Gastrocnemius medialis (tissue), 4 donors: ENCODE measurements at regions not wholly inside any gene's neighbourhood (a gene's known extent, or its start where the extent isn't known, plus 50 kb on each side); places are given as distances from the start of the nearest gene placed in this dataset.

Source experiments
- ATAC-seq, 2 donors: fragments of 150-250 bp; one replicate each; pipeline ENCODE4 v1.9.1; 2016
- DNase-seq, 2 donors: peaks; one replicate each; pipeline ENCODE4 v3.0.0-alpha.2; 2019
- H3K27ac ChIP-seq, 4 donors: fragments of 200-600 bp; sonication (generic); 1 replicate in 1 of 4; 2 replicates in 3 of 4; pipeline ENCODE4 v1.5.1; 2016 to 2018; ENCODE audit warnings: mild to moderate bottlenecking in 2 of 4, moderate library complexity in 1 of 4
- H3K27me3 ChIP-seq, 3 donors: fragments of 200-600 bp; sonication (generic) in 2 of 3; 1 replicate in 1 of 3; 2 replicates in 2 of 3; pipeline versions ENCODE4 v1.5.1 to v1.6.0; 2016 to 2019; ENCODE audit warnings: mild to moderate bottlenecking in 1 of 3, moderate library complexity in 1 of 3
- H3K36me3 ChIP-seq, 2 donors: fragments of 200-600 bp; sonication (generic) in 1 of 2; one replicate each; pipeline ENCODE4 v1.5.1; 2017 to 2018
- H3K4me1 ChIP-seq, 2 donors: fragments of 200-600 bp; sonication (generic) in 1 of 2; one replicate each; pipeline ENCODE4 v1.5.1; 2016 to 2017; ENCODE audit warnings: mild to moderate bottlenecking in 2 of 2
- H3K4me3 ChIP-seq, 4 donors: fragments of 200-600 bp; sonication (generic) in 3 of 4; 1 replicate in 1 of 4; 2 replicates in 3 of 4; pipeline ENCODE4 v1.5.1; 2016 to 2019; ENCODE audit warnings: mild to moderate bottlenecking in 2 of 4
- H3K9me3 ChIP-seq, 3 donors: fragments of 200-600 bp; sonication (generic) in 2 of 3; 1 replicate in 1 of 3; 2 replicates in 2 of 3; pipeline ENCODE4 v1.5.1; 2016 to 2019
- POLR2A ChIP-seq, 2 donors: fragments of 450-650 bp; IDR thresholded peaks; one replicate each; pipeline ENCODE4 v1.6.1; 2017; ENCODE audit warnings: antibody characterized with exemption in 2 of 2, mild to moderate bottlenecking in 2 of 2, moderate library complexity in 2 of 2
- in situ Hi-C, 4 donors: fragments of 200-750 bp; cut with MboI; loops; one replicate each; pipeline versions ENCODE4 v1.15.0 to v1.8.0; 2017; ENCODE audit warnings: low sequenced_read_pairs in 4 of 4
- intact Hi-C: fragments of 100-400 bp; cut with DNase I; formaldehyde crosslinking; loops from one replicate; pipeline ENCODE4 v1.15.1; 2023; ENCODE audit warnings: low total_unique reads
- TF ChIP-seq, protein P1 (sequence below), 5 experiments: fragments of 450-650 bp in 3 of 5; fragments of 200-600 bp in 2 of 5; sonication (generic) in 2 of 5; IDR thresholded peaks in 4 of 5; conservative IDR thresholded peaks in 1 of 5; 1 replicate in 4 of 5; 2 replicates in 1 of 5; pipeline ENCODE4 v1.5.1; 2016 to 2019; ENCODE audit warnings: antibody characterized with exemption in 5 of 5, mild to moderate bottlenecking in 3 of 5, moderate library complexity in 3 of 5

DNA sequence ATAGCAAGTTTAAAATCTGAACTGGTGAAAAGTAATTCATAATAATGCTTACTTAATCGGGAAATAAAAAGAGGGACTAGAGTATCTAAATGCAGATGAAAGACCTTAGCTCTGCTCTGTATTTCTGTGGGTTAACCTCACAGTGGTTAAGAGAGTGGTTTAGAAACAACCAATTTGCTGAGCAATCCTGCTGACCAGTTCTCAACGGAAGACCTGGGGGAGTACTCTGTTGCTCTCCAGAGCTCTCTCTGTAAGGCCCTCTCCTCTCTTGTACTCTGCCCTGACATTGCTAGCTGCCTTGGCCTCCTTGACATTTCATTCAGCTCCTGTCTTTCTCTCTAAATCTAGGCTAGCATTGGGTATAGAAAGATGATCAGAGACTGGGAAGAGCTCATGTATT lies 1186.6 kb upstream of the SEMA6A start:
- no peak overlapping the region for H3K27ac ChIP-seq
- no peak for TF ChIP-seq POLR2A (IDR thresholded peaks at IDR 0.05)
- TF ChIP-seq, protein P1, sequence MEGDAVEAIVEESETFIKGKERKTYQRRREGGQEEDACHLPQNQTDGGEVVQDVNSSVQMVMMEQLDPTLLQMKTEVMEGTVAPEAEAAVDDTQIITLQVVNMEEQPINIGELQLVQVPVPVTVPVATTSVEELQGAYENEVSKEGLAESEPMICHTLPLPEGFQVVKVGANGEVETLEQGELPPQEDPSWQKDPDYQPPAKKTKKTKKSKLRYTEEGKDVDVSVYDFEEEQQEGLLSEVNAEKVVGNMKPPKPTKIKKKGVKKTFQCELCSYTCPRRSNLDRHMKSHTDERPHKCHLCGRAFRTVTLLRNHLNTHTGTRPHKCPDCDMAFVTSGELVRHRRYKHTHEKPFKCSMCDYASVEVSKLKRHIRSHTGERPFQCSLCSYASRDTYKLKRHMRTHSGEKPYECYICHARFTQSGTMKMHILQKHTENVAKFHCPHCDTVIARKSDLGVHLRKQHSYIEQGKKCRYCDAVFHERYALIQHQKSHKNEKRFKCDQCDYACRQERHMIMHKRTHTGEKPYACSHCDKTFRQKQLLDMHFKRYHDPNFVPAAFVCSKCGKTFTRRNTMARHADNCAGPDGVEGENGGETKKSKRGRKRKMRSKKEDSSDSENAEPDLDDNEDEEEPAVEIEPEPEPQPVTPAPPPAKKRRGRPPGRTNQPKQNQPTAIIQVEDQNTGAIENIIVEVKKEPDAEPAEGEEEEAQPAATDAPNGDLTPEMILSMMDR (IDR thresholded peaks at IDR 0.05 in 4 of 5, conservative IDR thresholded peaks at IDR 0.05 in 1 of 5), result no peak
- H3K36me3 ChIP-seq, result no peaks in the 10 kb centered on the region
- H3K4me1 ChIP-seq, result no peaks in the 10 kb centered on the region
- no peak for DNase-seq
- intact Hi-C loops, result no loop called here
- H3K27me3 ChIP-seq, result no peaks in the 10 kb centered on the region
- ATAC-seq, result no peak
- H3K4me3 ChIP-seq, result no peak overlapping the region
- in situ Hi-C loops, result no loop called here
- H3K9me3 ChIP-seq, result no peaks in the 10 kb centered on the region

DNA sequence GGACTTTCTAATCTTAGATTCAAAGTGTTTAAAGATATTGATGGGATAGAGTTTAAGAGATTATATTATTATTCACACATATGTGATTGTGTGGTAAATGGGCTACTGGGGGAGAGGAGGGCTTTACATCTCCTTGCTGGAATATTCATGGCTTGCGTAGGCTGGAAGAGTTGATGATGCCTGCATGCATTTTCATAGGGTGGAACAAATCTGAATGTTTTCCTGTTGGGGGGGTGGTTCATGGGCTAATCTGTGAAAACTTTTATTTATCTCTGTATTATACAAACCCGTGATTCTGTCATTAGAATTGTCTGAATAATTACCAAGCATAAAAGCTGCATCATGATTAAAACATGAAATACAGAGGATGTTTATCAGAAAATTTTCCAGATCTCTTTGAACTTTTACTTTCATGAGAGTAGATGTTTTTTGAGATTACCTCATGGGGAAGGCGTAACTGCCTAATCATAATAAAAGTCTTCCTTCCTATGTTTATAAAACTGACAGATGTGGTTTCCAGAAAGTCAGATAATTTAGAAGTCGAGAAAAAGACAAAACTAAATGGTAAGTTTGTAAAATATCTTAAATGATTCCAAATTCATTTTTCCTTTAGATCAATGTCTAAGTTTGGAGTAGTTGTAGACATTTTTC lies 1185.4 kb upstream of the SEMA6A start:
- H3K4me3 ChIP-seq, result no peak overlapping the region
- TF ChIP-seq, protein P1 (IDR thresholded peaks at IDR 0.05 in 4 of 5, conservative IDR thresholded peaks at IDR 0.05 in 1 of 5), result no peak
- TF ChIP-seq POLR2A (IDR thresholded peaks at IDR 0.05), result no peak
- H3K27ac ChIP-seq, result no peak overlapping the region
- ATAC-seq (no peak), DNase-seq (no peak)
- intact Hi-C loops (no loop called here), in situ Hi-C loops (no loop called here)
- no peaks in the 10 kb centered on the region for H3K36me3 ChIP-seq
- H3K27me3 ChIP-seq, result no peaks in the 10 kb centered on the region
- no peaks in the 10 kb centered on the region for H3K4me1 ChIP-seq
- no peaks in the 10 kb centered on the region for H3K9me3 ChIP-seq

DNA sequence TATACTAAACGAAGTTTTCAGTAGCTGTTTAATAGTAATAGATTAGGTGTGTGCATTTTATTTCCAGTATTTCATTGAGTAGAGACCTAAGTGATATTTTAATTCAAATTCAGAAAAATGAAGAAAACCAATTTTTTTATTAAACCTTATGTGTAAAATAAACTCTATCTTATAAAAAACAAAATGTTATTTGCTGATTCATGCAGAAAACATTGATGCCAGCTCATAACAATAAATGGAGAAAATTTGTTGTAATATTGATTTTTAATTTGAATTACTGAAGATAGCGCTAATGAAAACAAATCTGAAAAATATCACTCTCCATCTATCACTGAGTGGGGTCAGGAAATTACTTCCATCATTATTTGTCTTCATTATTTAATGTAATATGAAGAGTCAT lies 1177.8 kb upstream of the SEMA6A start:
- H3K27me3 ChIP-seq, result no peaks in the 10 kb centered on the region
- no peak for DNase-seq
- no peaks in the 10 kb centered on the region for H3K4me1 ChIP-seq
- H3K9me3 ChIP-seq, result no peaks in the 10 kb centered on the region
- H3K36me3 ChIP-seq, result no peaks in the 10 kb centered on the region
- TF ChIP-seq POLR2A (IDR thresholded peaks at IDR 0.05), result no peak
- TF ChIP-seq, protein P1 (IDR thresholded peaks at IDR 0.05 in 4 of 5, conservative IDR thresholded peaks at IDR 0.05 in 1 of 5), result no peak
- no peak overlapping the region for H3K4me3 ChIP-seq
- in situ Hi-C loops, result no loop called here
- intact Hi-C loops, result no loop called here
- ATAC-seq, result no peak
- no peak overlapping the region for H3K27ac ChIP-seq

DNA sequence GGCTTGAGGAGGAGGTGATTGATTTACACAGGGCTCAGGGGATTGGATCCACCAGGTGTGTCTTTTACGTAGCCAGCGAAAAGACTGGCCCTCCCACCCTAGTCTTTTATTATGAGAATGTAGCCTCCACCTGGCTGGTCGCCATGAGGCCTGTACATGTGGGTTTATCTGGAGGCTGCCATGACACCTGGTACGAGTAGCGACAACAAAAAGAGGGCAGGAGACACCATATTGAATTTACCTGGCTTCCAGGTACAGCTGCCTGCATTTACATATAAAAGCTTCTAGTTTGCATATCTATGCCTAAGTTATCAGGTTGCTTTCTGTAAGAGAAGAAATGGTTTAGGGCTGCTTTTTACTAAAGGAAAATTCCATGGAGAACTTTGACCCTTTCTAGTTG lies 1173.7 kb upstream of the SEMA6A start:
- H3K9me3 ChIP-seq, result no peaks in the 10 kb centered on the region
- no peak overlapping the region for H3K27ac ChIP-seq
- no peak for ATAC-seq
- no peak overlapping the region for H3K4me3 ChIP-seq
- intact Hi-C loops, result no loop called here
- H3K36me3 ChIP-seq, result no peaks in the 10 kb centered on the region
- no peaks in the 10 kb centered on the region for H3K27me3 ChIP-seq
- in situ Hi-C loops, result no loop called here
- no peak for TF ChIP-seq POLR2A (IDR thresholded peaks at IDR 0.05)
- TF ChIP-seq, protein P1 (IDR thresholded peaks at IDR 0.05 in 4 of 5, conservative IDR thresholded peaks at IDR 0.05 in 1 of 5), result no peak
- H3K4me1 ChIP-seq, result no peaks in the 10 kb centered on the region
- no peak for DNase-seq

DNA sequence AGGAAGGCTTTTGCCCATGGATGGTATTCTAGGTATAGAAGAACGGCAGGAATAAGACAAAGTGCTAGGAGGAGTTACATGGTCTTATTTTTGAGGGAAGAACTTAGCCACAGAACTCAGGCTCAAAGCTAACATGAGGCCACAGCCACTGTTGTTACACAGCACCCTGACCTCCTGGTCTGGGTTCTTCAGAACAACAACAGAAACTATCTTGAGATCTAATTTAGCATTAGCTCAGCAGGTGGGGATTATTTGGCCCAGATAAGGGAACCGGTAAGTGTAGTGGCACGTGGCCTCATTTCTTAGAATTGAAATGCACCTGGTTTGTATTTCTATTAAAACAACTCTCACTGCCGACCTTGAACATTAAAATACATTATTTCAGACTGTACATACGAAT lies 1168.7 kb upstream of the SEMA6A start:
- H3K4me1 ChIP-seq, result no peaks in the 10 kb centered on the region
- H3K27me3 ChIP-seq, result no peaks in the 10 kb centered on the region
- in situ Hi-C loops (no loop called here), intact Hi-C loops (no loop called here)
- ATAC-seq (no peak), DNase-seq (no peak)
- H3K36me3 ChIP-seq, result no peaks in the 10 kb centered on the region
- no peak overlapping the region for H3K4me3 ChIP-seq
- TF ChIP-seq, protein P1 (IDR thresholded peaks at IDR 0.05 in 4 of 5, conservative IDR thresholded peaks at IDR 0.05 in 1 of 5), result no peak
- TF ChIP-seq POLR2A (IDR thresholded peaks at IDR 0.05), result no peak
- H3K27ac ChIP-seq, result no peak overlapping the region
- H3K9me3 ChIP-seq, result no peaks in the 10 kb centered on the region
